ENCODE measurements at regions not wholly inside any gene's neighbourhood (a gene's known extent, or its start where the extent isn't known, plus 50 kb on each side); places are given as distances from the start of the nearest gene placed in this dataset.
"Not testable (repeated sequence)": the region's sequence is repeated elsewhere in the genome, so short reads cannot be mapped to it uniquely, and the experiment has no call there.

- Histone ChIP-seq H3K4ac (ENCODE audit: low read depth, low read length) (no peak overlapping the region), H3K79me2 (ENCODE audit: control insufficient read depth, insufficient read depth, low read length) (no peaks in the 10 kb centered on the region), H4K5ac (ENCODE audit: low read length) (no peak overlapping the region), H2AK5ac (ENCODE audit: low read length) (no peak overlapping the region), H3K18ac (ENCODE audit: low read length) (no peak overlapping the region), H3K36me3 (ENCODE audit: control insufficient read depth, insufficient read depth, low read length) (no peaks in the 10 kb centered on the region), H3K27me3 (ENCODE audit: insufficient read depth, low read length, poor library complexity) (no peaks in the 10 kb centered on the region), H3K9ac (ENCODE audit: low read length) (no peak overlapping the region), H3K4me1 (ENCODE audit: control insufficient read depth, low read depth, low read length) (no peaks in the 10 kb centered on the region), H2BK5ac (ENCODE audit: low read length) (no peak overlapping the region), H4K8ac (ENCODE audit: low read depth, low read length) (no peak overlapping the region), H3K79me1 (ENCODE audit: low read length) (no peaks in the 10 kb centered on the region), H3K23ac (ENCODE audit: low read length) (no peak overlapping the region), H2BK15ac (replicated peaks; ENCODE audit: low read depth) (no peak overlapping the region), H3K4me3 (ENCODE audit: low read length) (no peak overlapping the region), H3K27ac (ENCODE audit: low read depth, low read length) (no peak overlapping the region), H3K4me2 (ENCODE audit: low read length) (no peak overlapping the region), H3K56ac (ENCODE audit: low read length) (no peak overlapping the region), H2BK120ac (ENCODE audit: low read depth, low read length) (no peak overlapping the region)
- WGBS (ENCODE audit: extremely low coverage, insufficient coverage, low lambda C conversion rate): no CpG with 5 or more reads among the region's 5 CpGs
- peak; percentile 49 for DNase-seq
Measured at GRCh38 chr9:115340314-115340713, 222.4 kb upstream of the TNC start.

GRCh38 chr9:115341426-115341825, 223.5 kb upstream of the TNC start:
- H3K79me1 ChIP-seq (ENCODE audit: low read length): no peaks in the 10 kb centered on the region
- WGBS (ENCODE audit: extremely low coverage, insufficient coverage, low lambda C conversion rate): no CpG with 5 or more reads among the region's 3 CpGs
- no peak overlapping the region for H3K18ac ChIP-seq (ENCODE audit: low read length)

GRCh38 chr9:115347776-115348175, 229.8 kb upstream of the TNC start:
- H3K27ac ChIP-seq (ENCODE audit: low read depth, low read length); H3K56ac ChIP-seq (ENCODE audit: low read length); H3K4ac ChIP-seq (ENCODE audit: low read depth, low read length); H2AK5ac ChIP-seq (ENCODE audit: low read length); H3K27me3 ChIP-seq (ENCODE audit: insufficient read depth, low read length, poor library complexity); H3K9ac ChIP-seq (ENCODE audit: low read length); H3K4me1 ChIP-seq (ENCODE audit: control insufficient read depth, low read depth, low read length); DNase-seq; H3K4me3 ChIP-seq (ENCODE audit: low read length); H3K18ac ChIP-seq (ENCODE audit: low read length); H3K36me3 ChIP-seq (ENCODE audit: control insufficient read depth, insufficient read depth, low read length); H2BK15ac ChIP-seq (replicated peaks; ENCODE audit: low read depth); H4K5ac ChIP-seq (ENCODE audit: low read length); H3K79me2 ChIP-seq (ENCODE audit: control insufficient read depth, insufficient read depth, low read length); H3K4me2 ChIP-seq (ENCODE audit: low read length); H2BK5ac ChIP-seq (ENCODE audit: low read length); H2BK120ac ChIP-seq (ENCODE audit: low read depth, low read length); H3K23ac ChIP-seq (ENCODE audit: low read length); H4K8ac ChIP-seq (ENCODE audit: low read depth, low read length); H3K79me1 ChIP-seq (ENCODE audit: low read length): not testable (repeated sequence)
- WGBS (ENCODE audit: extremely low coverage, insufficient coverage, low lambda C conversion rate): no CpG with 5 or more reads among the region's 2 CpGs

More at GRCh38 chr9:115341426-115341825, 223.5 kb upstream of the TNC start:
- H2AK5ac ChIP-seq (ENCODE audit: low read length): no peak overlapping the region
- H3K4ac ChIP-seq (ENCODE audit: low read depth, low read length): no peak overlapping the region
- H2BK5ac ChIP-seq (ENCODE audit: low read length): no peak overlapping the region
- H3K79me2 ChIP-seq (ENCODE audit: control insufficient read depth, insufficient read depth, low read length): no peaks in the 10 kb centered on the region
- no peak overlapping the region for H4K8ac ChIP-seq (ENCODE audit: low read depth, low read length)
- H2BK15ac ChIP-seq (replicated peaks; ENCODE audit: low read depth): no peak overlapping the region
- no peaks in the 10 kb centered on the region for H3K27me3 ChIP-seq (ENCODE audit: insufficient read depth, low read length, poor library complexity)
- H4K5ac ChIP-seq (ENCODE audit: low read length): no peak overlapping the region
- no peaks in the 10 kb centered on the region for H3K36me3 ChIP-seq (ENCODE audit: control insufficient read depth, insufficient read depth, low read length)
- no peak for DNase-seq
- no peak overlapping the region for H3K23ac ChIP-seq (ENCODE audit: low read length)
- no peak overlapping the region for H3K27ac ChIP-seq (ENCODE audit: low read depth, low read length)
- H3K4me3 ChIP-seq (ENCODE audit: low read length): no peak overlapping the region
- H2BK120ac ChIP-seq (ENCODE audit: low read depth, low read length): no peak overlapping the region
- H3K56ac ChIP-seq (ENCODE audit: low read length): no peak overlapping the region
- H3K4me1 ChIP-seq (ENCODE audit: control insufficient read depth, low read depth, low read length): no peaks in the 10 kb centered on the region
- H3K4me2 ChIP-seq (ENCODE audit: low read length): no peak overlapping the region
- H3K9ac ChIP-seq (ENCODE audit: low read length): no peak overlapping the region

GRCh38 chr9:115348936-115349335, 231.0 kb upstream of the TNC start:
- not testable (repeated sequence) for H3K4ac ChIP-seq (ENCODE audit: low read depth, low read length); H3K4me1 ChIP-seq (ENCODE audit: control insufficient read depth, low read depth, low read length); H3K4me3 ChIP-seq (ENCODE audit: low read length); H3K27ac ChIP-seq (ENCODE audit: low read depth, low read length); H3K56ac ChIP-seq (ENCODE audit: low read length); H3K79me1 ChIP-seq (ENCODE audit: low read length); H2AK5ac ChIP-seq (ENCODE audit: low read length); H3K4me2 ChIP-seq (ENCODE audit: low read length); H3K9ac ChIP-seq (ENCODE audit: low read length); H4K5ac ChIP-seq (ENCODE audit: low read length); H2BK120ac ChIP-seq (ENCODE audit: low read depth, low read length); H3K23ac ChIP-seq (ENCODE audit: low read length); H4K8ac ChIP-seq (ENCODE audit: low read depth, low read length); H3K36me3 ChIP-seq (ENCODE audit: control insufficient read depth, insufficient read depth, low read length); H2BK15ac ChIP-seq (replicated peaks; ENCODE audit: low read depth); H3K79me2 ChIP-seq (ENCODE audit: control insufficient read depth, insufficient read depth, low read length); H2BK5ac ChIP-seq (ENCODE audit: low read length); DNase-seq; H3K27me3 ChIP-seq (ENCODE audit: insufficient read depth, low read length, poor library complexity); H3K18ac ChIP-seq (ENCODE audit: low read length)
- no CpG with 5 or more reads among the region's 3 CpGs for WGBS (ENCODE audit: extremely low coverage, insufficient coverage, low lambda C conversion rate)

GRCh38 chr9:115349542-115349941, 231.6 kb upstream of the TNC start:
- Histone ChIP-seq H3K23ac (ENCODE audit: low read length) (no peak overlapping the region), H2AK5ac (ENCODE audit: low read length) (no peak overlapping the region), H2BK120ac (ENCODE audit: low read depth, low read length) (no peak overlapping the region), H3K27me3 (ENCODE audit: insufficient read depth, low read length, poor library complexity) (no peaks in the 10 kb centered on the region), H3K36me3 (ENCODE audit: control insufficient read depth, insufficient read depth, low read length) (no peaks in the 10 kb centered on the region), H4K8ac (ENCODE audit: low read depth, low read length) (no peak overlapping the region), H3K56ac (ENCODE audit: low read length) (no peak overlapping the region), H3K27ac (ENCODE audit: low read depth, low read length) (no peak overlapping the region), H2BK5ac (ENCODE audit: low read length) (no peak overlapping the region), H3K9ac (ENCODE audit: low read length) (no peak overlapping the region), H3K4me1 (ENCODE audit: control insufficient read depth, low read depth, low read length) (peaks cover 2% of the 10 kb centered on the region), H3K4ac (ENCODE audit: low read depth, low read length) (no peak overlapping the region), H3K79me2 (ENCODE audit: control insufficient read depth, insufficient read depth, low read length) (no peaks in the 10 kb centered on the region), H3K4me2 (ENCODE audit: low read length) (no peak overlapping the region), H2BK15ac (replicated peaks; ENCODE audit: low read depth) (no peak overlapping the region), H4K5ac (ENCODE audit: low read length) (no peak overlapping the region), H3K4me3 (ENCODE audit: low read length) (no peak overlapping the region), H3K18ac (ENCODE audit: low read length) (no peak overlapping the region), H3K79me1 (ENCODE audit: low read length) (no peaks in the 10 kb centered on the region)
- no peak for DNase-seq

- H2BK120ac ChIP-seq (ENCODE audit: low read depth, low read length): no peak overlapping the region
- WGBS (ENCODE audit: extremely low coverage, insufficient coverage, low lambda C conversion rate): no CpG with 5 or more reads among the region's 2 CpGs
- no peak overlapping the region for H3K56ac ChIP-seq (ENCODE audit: low read length)
- no peak overlapping the region for H4K8ac ChIP-seq (ENCODE audit: low read depth, low read length)
- no peak overlapping the region for H2BK5ac ChIP-seq (ENCODE audit: low read length)
- H3K18ac ChIP-seq (ENCODE audit: low read length): no peak overlapping the region
- H2BK15ac ChIP-seq (replicated peaks; ENCODE audit: low read depth): no peak overlapping the region
- no peak overlapping the region for H3K23ac ChIP-seq (ENCODE audit: low read length)
- no peak overlapping the region for H4K5ac ChIP-seq (ENCODE audit: low read length)
- no peak overlapping the region for H3K4me2 ChIP-seq (ENCODE audit: low read length)
- H3K4ac ChIP-seq (ENCODE audit: low read depth, low read length): no peak overlapping the region
- H3K36me3 ChIP-seq (ENCODE audit: control insufficient read depth, insufficient read depth, low read length): no peaks in the 10 kb centered on the region
- H3K9ac ChIP-seq (ENCODE audit: low read length): no peak overlapping the region
- H3K27ac ChIP-seq (ENCODE audit: low read depth, low read length): no peak overlapping the region
- peaks cover 2% of the 10 kb centered on the region for H3K4me1 ChIP-seq (ENCODE audit: control insufficient read depth, low read depth, low read length)
- H3K27me3 ChIP-seq (ENCODE audit: insufficient read depth, low read length, poor library complexity): no peaks in the 10 kb centered on the region
- no peak overlapping the region for H3K4me3 ChIP-seq (ENCODE audit: low read length)
- no peak overlapping the region for H2AK5ac ChIP-seq (ENCODE audit: low read length)
- no peak for DNase-seq
- no peaks in the 10 kb centered on the region for H3K79me2 ChIP-seq (ENCODE audit: control insufficient read depth, insufficient read depth, low read length)
- H3K79me1 ChIP-seq (ENCODE audit: low read length): no peaks in the 10 kb centered on the region
Measured at GRCh38 chr9:115350548-115350947, 232.6 kb upstream of the TNC start.
